ENCODE measurements at regions not wholly inside any gene's neighbourhood (a gene's known extent, or its start where the extent isn't known, plus 50 kb on each side); places are given as distances from the start of the nearest gene placed in this dataset.

DNA sequence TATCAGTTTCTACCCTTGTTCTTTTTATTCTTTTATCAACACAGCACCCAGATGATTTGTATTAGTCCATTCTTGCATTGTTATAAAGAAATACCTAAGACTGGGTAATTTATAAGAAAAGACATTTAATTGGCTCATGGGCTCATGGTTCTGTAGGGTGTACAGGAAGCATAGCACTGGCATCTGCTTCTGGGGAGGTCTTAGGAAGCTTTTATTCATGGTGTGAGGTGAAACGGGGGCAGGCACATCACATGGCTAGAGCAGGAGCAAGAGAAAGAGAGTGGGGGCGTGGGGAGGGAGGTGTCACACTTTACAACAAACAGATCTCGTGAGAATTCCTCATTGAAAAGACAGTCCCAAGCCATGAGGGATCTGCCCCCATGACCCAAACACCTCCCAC, 285.3 kb downstream of the SMARCA1 start:
- DNase-seq = no peak
- ATAC-seq (replicated peaks) = no peak
- Mint-ChIP-seq H3K27ac (no peak overlapping the region), H3K27me3 (no peaks in the 10 kb centered on the region), H3K9me3 (peaks cover 1 to 4% of the 10 kb centered on the region in 2 donors), H3K4me1 (no peaks in the 10 kb centered on the region), H3K4me3 (no peak overlapping the region), H3K36me3 (no peaks in the 10 kb centered on the region)

GRCh38 chrX:129235903-129236302, 287.4 kb downstream of the SMARCA1 start:
- H3K36me3 Mint-ChIP-seq = no peaks in the 10 kb centered on the region
- no peak overlapping the region for H3K27ac Mint-ChIP-seq

GRCh38 chrX:129233786-129234185, 289.5 kb downstream of the SMARCA1 start:
- H3K4me1 Mint-ChIP-seq = no peaks in the 10 kb centered on the region
- no peak overlapping the region for H3K27ac Mint-ChIP-seq
- no peaks in the 10 kb centered on the region for H3K36me3 Mint-ChIP-seq
- DNase-seq = no peak
- H3K27me3 Mint-ChIP-seq = no peaks in the 10 kb centered on the region
- no peak for ATAC-seq (replicated peaks)
- H3K4me3 Mint-ChIP-seq = no peak overlapping the region
- no peaks in the 10 kb centered on the region for H3K9me3 Mint-ChIP-seq

More at GRCh38 chrX:129235903-129236302, 287.4 kb downstream of the SMARCA1 start:
- H3K4me1 Mint-ChIP-seq = no peaks in the 10 kb centered on the region
- H3K27me3 Mint-ChIP-seq = no peaks in the 10 kb centered on the region
- no peaks in the 10 kb centered on the region for H3K9me3 Mint-ChIP-seq
- ATAC-seq (replicated peaks) = no peak
- H3K4me3 Mint-ChIP-seq = no peak overlapping the region
- DNase-seq = no peak

DNA sequence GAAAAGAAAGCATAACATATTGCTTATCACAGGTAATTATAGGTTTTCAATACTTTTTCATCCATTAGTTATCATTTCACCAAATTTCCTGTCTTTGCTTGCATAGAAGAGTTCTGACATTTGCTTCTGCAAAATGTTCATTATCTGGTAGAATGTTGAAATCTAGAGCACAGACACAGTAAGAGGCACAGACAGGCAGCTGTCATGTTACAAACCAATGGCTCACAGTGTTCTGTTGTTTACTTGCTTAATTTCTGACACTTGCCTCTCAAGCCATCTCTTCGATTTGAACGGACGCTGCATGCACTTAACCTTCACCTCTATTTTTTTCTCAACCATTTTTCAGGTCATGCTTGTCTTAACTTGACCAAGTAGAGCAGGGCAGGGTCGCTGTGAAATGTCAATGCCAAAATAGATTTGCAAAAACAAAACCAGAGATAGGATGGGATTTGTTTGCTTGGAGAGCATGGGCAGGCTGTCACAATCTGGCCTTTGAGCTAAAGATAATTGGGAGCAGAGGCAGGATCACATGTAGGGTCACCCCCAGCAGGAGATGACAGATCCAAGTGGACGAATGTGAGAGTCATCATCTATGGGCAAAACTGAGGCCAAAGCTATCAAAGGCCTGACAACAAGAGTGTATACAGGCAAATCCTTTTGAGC, 292.3 kb downstream of the SMARCA1 start:
- no peak for ATAC-seq (replicated peaks)
- no peak overlapping the region for H3K4me3 Mint-ChIP-seq
- no peaks in the 10 kb centered on the region for H3K27me3 Mint-ChIP-seq
- no peak overlapping the region for H3K27ac Mint-ChIP-seq
- no peaks in the 10 kb centered on the region for H3K36me3 Mint-ChIP-seq
- no peaks in the 10 kb centered on the region for H3K4me1 Mint-ChIP-seq
- no peak for DNase-seq
- no peaks in the 10 kb centered on the region for H3K9me3 Mint-ChIP-seq

- Mint-ChIP-seq H3K36me3 (no peaks in the 10 kb centered on the region), H3K4me3 (no peak overlapping the region), H3K27ac (no peak overlapping the region), H3K27me3 (no peaks in the 10 kb centered on the region), H3K4me1 (no peaks in the 10 kb centered on the region), H3K9me3 (no peaks in the 10 kb centered on the region)
- ATAC-seq (replicated peaks) (no peak), DNase-seq (no peak)
Observed at GRCh38 chrX:129230168-129230567, 293.1 kb downstream of the SMARCA1 start.

DNA sequence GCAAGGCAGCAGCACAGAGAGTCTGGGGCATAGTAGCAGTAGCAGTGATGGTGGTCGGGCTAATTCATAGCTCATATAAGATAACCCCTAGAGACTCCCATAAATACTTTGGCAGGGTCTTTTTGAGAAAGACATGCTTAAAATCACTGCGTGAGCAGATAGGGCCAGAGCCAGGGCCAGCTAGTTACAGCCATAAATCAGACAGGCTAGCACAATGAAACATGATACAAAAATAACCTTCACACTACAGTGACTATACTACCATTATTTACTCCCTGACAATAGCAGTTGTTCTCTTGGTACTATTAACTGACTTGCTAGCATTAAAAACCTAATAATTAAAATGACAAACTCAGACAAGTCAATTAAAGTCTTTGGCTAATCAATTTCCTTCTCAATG, 295.9 kb downstream of the SMARCA1 start:
- Mint-ChIP-seq H3K27me3 (no peaks in the 10 kb centered on the region), H3K9me3 (no peaks in the 10 kb centered on the region), H3K27ac (no peak overlapping the region), H3K36me3 (no peaks in the 10 kb centered on the region), H3K4me1 (no peaks in the 10 kb centered on the region), H3K4me3 (no peak overlapping the region)
- ATAC-seq (replicated peaks) = no peak
- DNase-seq = no peak

DNA sequence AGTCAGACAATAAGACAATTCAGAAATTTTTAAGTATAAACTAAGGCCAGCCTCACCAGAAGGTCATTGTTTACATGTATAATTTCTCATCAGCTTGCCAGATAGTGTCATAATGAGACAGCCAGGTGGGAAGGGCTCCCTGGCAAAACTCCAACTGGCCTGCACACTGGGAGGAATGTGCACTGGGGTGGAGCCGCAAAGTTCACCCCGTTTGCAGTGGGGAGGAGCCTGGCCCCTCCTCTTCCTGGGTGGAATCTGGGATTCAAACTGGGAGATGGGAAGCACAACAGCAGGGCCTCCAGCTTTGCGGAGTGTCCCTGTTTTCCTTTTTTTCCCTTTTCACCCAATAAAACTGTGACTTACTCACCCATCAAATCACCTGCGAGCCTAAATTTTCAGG, 329.9 kb downstream of the SMARCA1 start:
- no peaks in the 10 kb centered on the region for H3K36me3 Mint-ChIP-seq
- no peak overlapping the region for H3K4me3 Mint-ChIP-seq
- no peak overlapping the region for H3K27ac Mint-ChIP-seq
- ATAC-seq (replicated peaks) (no peak), DNase-seq (no peak)
- H3K27me3 Mint-ChIP-seq = no peaks in the 10 kb centered on the region
- no peaks in the 10 kb centered on the region for H3K4me1 Mint-ChIP-seq
- peaks cover 0 to 4% of the 10 kb centered on the region in 2 donors for H3K9me3 Mint-ChIP-seq

DNA sequence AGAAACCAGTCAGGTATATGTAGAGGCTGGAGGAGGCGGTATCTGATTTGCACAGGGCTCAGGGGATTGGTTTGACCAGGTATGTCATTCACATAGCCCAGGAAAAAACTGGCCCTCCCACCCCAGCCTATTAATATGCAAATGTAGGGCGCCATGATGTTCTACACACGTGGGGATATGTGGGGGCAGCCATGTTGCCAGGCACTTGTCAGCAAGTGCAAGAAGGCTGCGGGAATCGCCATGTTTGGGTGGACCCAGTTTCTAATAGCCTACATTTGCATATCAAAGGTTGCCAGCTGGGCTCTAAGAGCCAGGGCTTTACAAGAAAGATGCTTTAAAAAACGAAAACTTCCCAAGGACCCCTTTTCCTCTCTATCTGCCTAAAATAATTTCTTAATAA, 335.1 kb downstream of the SMARCA1 start:
- Mint-ChIP-seq H3K27ac (no peak overlapping the region), H3K4me3 (no peak overlapping the region), H3K36me3 (no peaks in the 10 kb centered on the region), H3K4me1 (no peaks in the 10 kb centered on the region), H3K9me3 (peaks cover 0 to 2% of the 10 kb centered on the region in 2 donors), H3K27me3 (no peaks in the 10 kb centered on the region)
- ATAC-seq (replicated peaks) (no peak), DNase-seq (no peak)

DNA sequence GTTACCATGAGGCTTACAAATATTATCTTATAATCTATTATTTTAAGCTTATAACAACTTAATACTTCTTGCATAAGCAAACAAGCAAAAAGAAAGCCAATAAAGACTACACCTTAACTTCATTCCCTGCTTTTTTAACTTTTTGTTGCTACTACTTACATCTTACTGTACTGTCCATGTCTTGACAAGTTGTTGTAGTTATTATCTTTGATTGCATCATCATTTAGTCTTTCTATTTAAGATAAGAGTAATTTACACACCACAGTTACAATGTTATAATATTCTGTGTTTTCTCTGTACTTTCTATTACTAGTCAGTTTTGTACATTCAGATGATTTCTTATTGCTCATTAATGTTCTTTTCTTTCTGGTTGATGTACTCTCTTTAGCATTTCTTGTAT, 346.6 kb downstream of the SMARCA1 start:
- no peaks in the 10 kb centered on the region for H3K27me3 Mint-ChIP-seq
- no peak overlapping the region for H3K27ac Mint-ChIP-seq
- H3K4me3 Mint-ChIP-seq = no peak overlapping the region
- no peaks in the 10 kb centered on the region for H3K4me1 Mint-ChIP-seq
- H3K9me3 Mint-ChIP-seq = no peaks in the 10 kb centered on the region
- DNase-seq (no peak), ATAC-seq (replicated peaks) (no peak)
- H3K36me3 Mint-ChIP-seq = no peaks in the 10 kb centered on the region

- H3K4me1 Mint-ChIP-seq = no peaks in the 10 kb centered on the region
- DNase-seq (no peak), ATAC-seq (replicated peaks) (no peak)
- H3K27ac Mint-ChIP-seq = no peak overlapping the region
- H3K4me3 Mint-ChIP-seq = no peak overlapping the region
- H3K36me3 Mint-ChIP-seq = no peaks in the 10 kb centered on the region
- H3K9me3 Mint-ChIP-seq = peaks cover 0 to 8% of the 10 kb centered on the region in 2 donors
- H3K27me3 Mint-ChIP-seq = no peaks in the 10 kb centered on the region
Observed at GRCh38 chrX:129161108-129161507, 362.2 kb downstream of the SMARCA1 start.

GRCh38 chrX:129158505-129158904, 364.8 kb downstream of the SMARCA1 start:
- DNase-seq = no peak
- H3K36me3 Mint-ChIP-seq = no peaks in the 10 kb centered on the region
- H3K9me3 Mint-ChIP-seq = peaks cover 0 to 8% of the 10 kb centered on the region in 2 donors
- no peaks in the 10 kb centered on the region for H3K27me3 Mint-ChIP-seq
- no peak overlapping the region for H3K4me3 Mint-ChIP-seq
- H3K27ac Mint-ChIP-seq = no peak overlapping the region
- ATAC-seq (replicated peaks) = no peak
- no peaks in the 10 kb centered on the region for H3K4me1 Mint-ChIP-seq

DNA sequence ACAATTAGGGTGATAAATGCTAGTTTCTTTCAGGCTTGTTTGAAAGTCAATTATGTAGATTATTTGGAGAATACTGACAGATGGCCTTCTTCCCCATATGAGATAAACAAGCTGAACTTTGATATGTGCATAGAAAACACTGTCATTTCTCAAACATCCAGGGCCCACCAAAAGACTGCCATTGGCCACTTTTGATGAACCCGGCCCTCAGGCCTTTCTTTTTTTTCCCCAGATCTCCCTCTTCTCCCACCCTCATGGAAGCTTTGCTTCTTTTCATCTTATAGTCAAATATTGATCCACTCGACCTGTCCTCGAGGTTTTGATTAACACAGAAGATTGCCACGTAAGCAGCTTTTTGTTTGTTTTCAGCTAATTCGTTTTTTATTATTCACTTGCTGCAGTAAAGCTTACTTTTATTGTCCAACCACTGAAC, 377.4 kb downstream of the SMARCA1 start:
- H3K36me3 Mint-ChIP-seq = no peaks in the 10 kb centered on the region
- no peaks in the 10 kb centered on the region for H3K4me1 Mint-ChIP-seq
- H3K9me3 Mint-ChIP-seq = no peaks in the 10 kb centered on the region

DNA sequence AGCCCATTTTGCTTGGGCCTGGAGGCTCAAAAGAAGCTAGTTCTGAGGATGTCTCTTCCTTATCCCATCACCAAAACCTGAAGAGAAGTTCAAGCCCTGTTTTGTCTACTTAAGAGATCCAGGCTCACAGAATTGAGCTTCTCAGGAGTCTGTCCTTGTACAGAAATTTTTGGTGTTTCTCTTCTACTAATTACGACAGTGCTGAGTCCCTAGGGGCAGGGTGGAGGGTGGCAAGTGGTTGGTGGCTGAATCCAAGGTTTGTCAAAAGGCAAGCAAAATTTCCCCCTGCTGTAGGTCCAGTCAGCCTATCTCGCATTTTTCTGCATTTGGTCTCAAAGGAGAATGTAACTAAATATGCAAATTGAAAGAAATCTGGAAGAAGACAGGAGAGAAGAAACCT, 377.9 kb downstream of the SMARCA1 start:
- H3K36me3 Mint-ChIP-seq = no peaks in the 10 kb centered on the region
- no peaks in the 10 kb centered on the region for H3K4me1 Mint-ChIP-seq
- ATAC-seq (replicated peaks) (no peak), DNase-seq (no peak)
- peaks cover 0 to 3% of the 10 kb centered on the region in 2 donors for H3K27me3 Mint-ChIP-seq
- no peak overlapping the region for H3K27ac Mint-ChIP-seq
- no peak overlapping the region for H3K4me3 Mint-ChIP-seq
- no peaks in the 10 kb centered on the region for H3K9me3 Mint-ChIP-seq

More for the DNA sequence above, 377.4 kb downstream of the SMARCA1 start:
- DNase-seq (no peak), ATAC-seq (replicated peaks) (no peak)
- H3K4me3 Mint-ChIP-seq = no peak overlapping the region
- H3K27ac Mint-ChIP-seq = no peak overlapping the region
- peaks cover 0 to 3% of the 10 kb centered on the region in 2 donors for H3K27me3 Mint-ChIP-seq

DNA sequence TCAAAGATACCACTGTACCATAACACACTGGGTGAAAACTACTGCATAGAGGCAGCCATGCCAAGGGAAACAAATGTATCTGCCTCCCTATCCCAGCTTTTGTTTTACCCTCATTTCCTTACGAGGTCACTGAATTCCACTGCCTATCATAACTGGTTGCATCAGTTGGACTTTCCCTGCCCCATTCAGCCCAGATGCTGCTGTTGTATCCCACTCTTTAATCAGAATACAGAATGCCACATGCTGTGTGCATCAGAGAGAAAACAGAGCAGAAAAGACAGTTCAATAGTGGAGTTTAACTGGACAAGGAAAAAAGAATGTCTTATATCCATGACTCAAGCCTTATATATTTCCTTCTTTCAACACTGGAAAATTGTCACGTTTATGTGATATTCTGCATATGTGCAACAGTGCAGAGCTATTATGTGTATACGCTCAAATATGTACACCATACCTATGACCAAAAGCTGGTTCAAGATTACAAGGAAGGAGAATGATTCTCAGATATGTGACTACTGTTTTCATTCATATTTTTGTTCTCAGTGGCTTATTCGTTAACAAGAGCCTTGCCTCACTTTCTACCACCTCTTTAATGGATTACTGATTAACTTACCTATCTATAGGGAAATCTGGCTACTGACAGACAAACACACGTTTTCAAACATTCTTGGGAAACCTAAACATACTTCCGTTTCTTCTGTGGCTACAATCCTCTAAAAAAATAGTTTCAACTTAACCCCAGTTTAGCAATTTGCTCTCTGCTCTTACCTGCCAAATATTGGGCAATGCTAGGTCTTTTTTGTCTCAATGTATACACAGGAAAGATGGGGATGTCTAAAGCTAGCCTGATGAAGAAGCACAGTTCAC, 378.9 kb downstream of the SMARCA1 start:
- ATAC-seq (replicated peaks) = no peak
- peaks cover 0 to 3% of the 10 kb centered on the region in 2 donors for H3K27me3 Mint-ChIP-seq
- DNase-seq = no peak

More for the DNA sequence above, 378.9 kb downstream of the SMARCA1 start:
- H3K4me3 Mint-ChIP-seq = no peak overlapping the region
- H3K27ac Mint-ChIP-seq = no peak overlapping the region
- no peaks in the 10 kb centered on the region for H3K36me3 Mint-ChIP-seq
- no peaks in the 10 kb centered on the region for H3K9me3 Mint-ChIP-seq
- no peaks in the 10 kb centered on the region for H3K4me1 Mint-ChIP-seq
